SK-N-SH (cell line): ENCODE measurements at regions not wholly inside any gene's neighbourhood (a gene's known extent, or its start where the extent isn't known, plus 50 kb on each side); places are given as distances from the start of the nearest gene placed in this dataset.

Experiments
- CTCF ChIA-PET: fragments of 300-600, 350-600 bp; formaldehyde crosslinking; extraction: SDS; loops from one replicate; lab custom pipeline; 2021; lab: Yijun Ruan, JAX
- POLR2A ChIA-PET: fragments of 350-600 bp; sonication (Branson Sonifier 250); formaldehyde crosslinking; extraction: SDS; loops from one replicate; lab custom pipeline; 2020; ENCODE audit warnings: antibody characterized with exemption, inconsistent platforms; lab: Yijun Ruan, JAX
- DNase-seq: peaks from one replicate; pipeline ENCODE4 v3.0.0; 2012
- H2AFZ ChIP-seq: fragments of 200-600 bp; sonication (generic); 2 replicates; pipeline ENCODE4 v1.8.1; 2016; ENCODE audit warnings: antibody characterized with exemption, mild to moderate bottlenecking, low read depth
- H3F3A ChIP-seq: fragments of 200-600 bp; sonication (generic); replicated peaks from 2 replicates; pipeline ENCODE3; 2016; ENCODE audit warnings: antibody characterized with exemption, mild to moderate bottlenecking; ENCODE audit not compliant: insufficient read depth
- H3K27ac ChIP-seq, 2 experiments: fragments of 200-500 bp in 1 of 2; fragments of 200-600 bp in 1 of 2; sonication (Bioruptor generic) in 1 of 2; sonication (generic), shearing (Covaris generic) in 1 of 2; 2 replicates each; pipeline versions ENCODE4 v1.5.1 to v1.6.1; 2014 to 2016; ENCODE audit warnings: low read depth in 2 of 2, inconsistent platforms in 1 of 2, low read length in 1 of 2, mild to moderate bottlenecking in 1 of 2, mixed read lengths in 1 of 2
- H3K27me3 ChIP-seq: fragments of 200-600 bp; sonication (generic), shearing (Covaris generic); 2 replicates; pipeline ENCODE4 v1.6.1; 2016; ENCODE audit warnings: mixed run types; ENCODE audit not compliant: insufficient read depth
- H3K36me3 ChIP-seq, 2 experiments: fragments of 200-500 bp in 1 of 2; fragments of 200-600 bp in 1 of 2; sonication (Bioruptor generic) in 1 of 2; sonication (generic) in 1 of 2; replicated peaks in 1 of 2; 2 replicates each; pipeline versions ENCODE3 to v1.5.1; 2014 to 2016; ENCODE audit warnings: low read length in 1 of 2, mild to moderate bottlenecking in 1 of 2; ENCODE audit not compliant: insufficient read depth in 2 of 2, control insufficient read depth in 1 of 2
- H3K4me1 ChIP-seq, 2 experiments: fragments of 200-500 bp in 1 of 2; fragments of 200-600 bp in 1 of 2; sonication (Bioruptor generic) in 1 of 2; sonication (generic), shearing (Covaris generic) in 1 of 2; 2 replicates each; pipeline versions ENCODE4 v1.5.1 to v1.6.1; 2014 to 2016; ENCODE audit warnings: low read depth in 1 of 2, low read length in 1 of 2, mixed run types in 1 of 2; ENCODE audit not compliant: insufficient read depth in 2 of 2, control insufficient read depth in 1 of 2
- H3K4me2 ChIP-seq: fragments of 200-600 bp; sonication (generic), shearing (Covaris generic); 2 replicates; pipeline ENCODE4 v1.6.1; 2017; ENCODE audit warnings: mixed run types
- H3K4me3 ChIP-seq, 2 experiments: fragments of 200-500 bp in 1 of 2; fragments of 200-600 bp in 1 of 2; sonication (Bioruptor generic) in 1 of 2; sonication (generic), shearing (Covaris generic) in 1 of 2; 2 replicates each; pipeline versions ENCODE4 v1.5.1 to v1.8.1; 2014 to 2016; ENCODE audit warnings: low read depth in 2 of 2, inconsistent platforms in 1 of 2, low read length in 1 of 2, mild to moderate bottlenecking in 1 of 2, mixed read lengths in 1 of 2, moderate library complexity in 1 of 2
- H3K79me2 ChIP-seq: fragments of 200-600 bp; sonication (generic); 2 replicates; pipeline ENCODE4 v1.8.1; 2017; ENCODE audit warnings: mild to moderate bottlenecking; ENCODE audit not compliant: insufficient read depth
- H3K9ac ChIP-seq: fragments of 200-600 bp; sonication (generic); 2 replicates; pipeline ENCODE4 v1.6.1; 2017; ENCODE audit warnings: mixed run types
- H3K9me2 ChIP-seq: fragments of 200-600 bp; sonication (generic); 2 replicates; pipeline ENCODE4 v1.6.1; 2017; ENCODE audit warnings: mixed run types
- H3K9me3 ChIP-seq: fragments of 200-600 bp; sonication (generic); 2 replicates; pipeline ENCODE4 v1.6.1; 2017; ENCODE audit warnings: mixed run types, mild to moderate bottlenecking, moderate library complexity
- H4K20me1 ChIP-seq: fragments of 200-600 bp; sonication (generic); 2 replicates; pipeline ENCODE4 v1.6.1; 2017; ENCODE audit warnings: mild to moderate bottlenecking, mixed run types; ENCODE audit not compliant: insufficient read depth
- CTCF ChIP-seq: fragments of 200-600 bp; sonication (generic); IDR thresholded peaks from 2 replicates; pipeline ENCODE4 v1.6.1; 2017; ENCODE audit warnings: antibody characterized with exemption, mild to moderate bottlenecking, moderate library complexity
- IRF3 ChIP-seq: fragments of 150-350 bp; IDR thresholded peaks from 2 replicates; pipeline ENCODE4 v1.6.1; 2016; ENCODE audit warnings: mild to moderate bottlenecking, low read depth, low read length
- JUND ChIP-seq: IDR thresholded peaks from 2 replicates; pipeline ENCODE4 v1.4.0; 2012
- MAX ChIP-seq: IDR thresholded peaks from 2 replicates; pipeline ENCODE4 v1.4.0; 2012; ENCODE audit warnings: low read depth
- MXI1 ChIP-seq: IDR thresholded peaks from 2 replicates; pipeline ENCODE4 v1.6.1; 2012; ENCODE audit warnings: mild to moderate bottlenecking, low read depth, low read length, improper control_type of control experiment
- PBX3 ChIP-seq: IDR thresholded peaks from 2 replicates; pipeline ENCODE4; 2012
- POLR2AphosphoS5 ChIP-seq: IDR thresholded peaks from 2 replicates; pipeline ENCODE4 v1.6.1; 2012; ENCODE audit warnings: low read depth, low read length
- RAD21 ChIP-seq: IDR thresholded peaks from 2 replicates; pipeline ENCODE4 v1.6.1; 2012; ENCODE audit warnings: mild to moderate bottlenecking, low read length
- RCOR1 ChIP-seq: fragments of 150-350 bp; IDR thresholded peaks from 2 replicates; pipeline ENCODE4 v1.6.1; 2017; ENCODE audit warnings: antibody characterized with exemption, low read length
- RXRA ChIP-seq: IDR thresholded peaks from 2 replicates; pipeline ENCODE4 v1.4.0; 2012; ENCODE audit warnings: low read depth, mild to moderate bottlenecking, borderline replicate concordance
- SMC3 ChIP-seq: IDR thresholded peaks from 2 replicates; pipeline ENCODE4 v1.6.1; 2012; ENCODE audit warnings: low read depth, low read length, improper control_type of control experiment
- TCF12 ChIP-seq: IDR thresholded peaks from 2 replicates; pipeline ENCODE4 v1.4.0; 2012
- USF1 ChIP-seq: IDR thresholded peaks from 2 replicates; pipeline ENCODE4 v1.4.0; 2012; ENCODE audit warnings: low read depth, borderline replicate concordance
- USF2 ChIP-seq: fragments of 150-350 bp; IDR thresholded peaks from 2 replicates; pipeline ENCODE4 v1.6.1; 2017; ENCODE audit warnings: antibody characterized with exemption, low read length, low read depth, borderline replicate concordance
- YY1 ChIP-seq: IDR thresholded peaks from 2 replicates; pipeline ENCODE4 v1.4.0; 2012; ENCODE audit warnings: low read depth, mild to moderate bottlenecking
- WGBS: methylation state at CpG from one replicate; pipeline ENCODE4 v1.1.6; 2017; ENCODE audit warnings: low lambda C conversion rate; 5-methylcytosine and 5-hydroxymethylcytosine counted together

- no peak overlapping the region for H2AFZ ChIP-seq
Measured at GRCh38 chr12:41924111-41924510, 220.6 kb downstream of the GXYLT1 start.

More at GRCh38 chr12:41924111-41924510, 220.6 kb downstream of the GXYLT1 start:
- no peak overlapping the region for H3K4me3 ChIP-seq
- 65% methylated on average over 2 of the region's 2 CpGs for WGBS
- POLR2A ChIA-PET: no interaction called here
- H4K20me1 ChIP-seq: no peaks in the 10 kb centered on the region
- H3K27me3 ChIP-seq: no peaks in the 10 kb centered on the region
- H3K9me3 ChIP-seq: no peaks in the 10 kb centered on the region
- no peaks in the 10 kb centered on the region for H3K79me2 ChIP-seq
- no peaks in the 10 kb centered on the region for H3K9me2 ChIP-seq
- no peak for DNase-seq
- H3K9ac ChIP-seq: no peak overlapping the region
- H3K4me1 ChIP-seq: peaks cover 3 to 6% of the 10 kb centered on the region in 2 experiments; a peak in 2 of 4 replicates
- TF ChIP-seq USF2 (no peak), RCOR1 (no peak), POLR2AphosphoS5 (no peak), PBX3 (no peak), MAX (no peak), RXRA (no peak), MXI1 (no peak), TCF12 (no peak), SMC3 (no peak), USF1 (no peak), CTCF (no peak), IRF3 (no peak), YY1 (no peak), RAD21 (no peak), JUND (no peak)
- TF ChIP-seq, all 33 proteins: peak for 0
- H3K27ac ChIP-seq: no peak overlapping the region
- no peak overlapping the region for H3K4me2 ChIP-seq
- CTCF ChIA-PET: no interaction called here
- no peaks in the 10 kb centered on the region for H3F3A ChIP-seq
- H3K36me3 ChIP-seq: no peaks in the 10 kb centered on the region
